ENCODE measurements at regions not wholly inside any gene's neighbourhood (a gene's known extent, or its start where the extent isn't known, plus 50 kb on each side); places are given as distances from the start of the nearest gene placed in this dataset.

- TF ChIP-seq PRDM10 (CRISPR knock-in tag; IDR thresholded peaks at IDR 0.05; ENCODE audit: low read depth) (no peak), KAT8 (CRISPR knock-in tag; IDR thresholded peaks at IDR 0.05) (no peak), CTCF (CRISPR knock-in tag; IDR thresholded peaks at IDR 0.05) (no peak), JUNB (CRISPR knock-in tag; IDR thresholded peaks at IDR 0.05; ENCODE audit: borderline replicate concordance) (no peak), TAF1 (CRISPR knock-in tag; IDR thresholded peaks at IDR 0.05) (no peak)
These were observed 82.2 kb upstream of the DOCK10 start for GRCh38 chr2:225124311-225125017.
